H1 (cell line): ENCODE measurements at regions not wholly inside any gene's neighbourhood (a gene's known extent, or its start where the extent isn't known, plus 50 kb on each side); places are given as distances from the start of the nearest gene placed in this dataset.

Source experiments
- CEBPB ChIP-seq: IDR thresholded peaks from 2 replicates; pipeline ENCODE4 v1.6.1; 2012; ENCODE audit warnings: low read depth, low read length
- CHD2 ChIP-seq: IDR thresholded peaks from 2 replicates; pipeline ENCODE4 v1.6.1; 2012; ENCODE audit warnings: low read length, improper control_type of control experiment
- JUN ChIP-seq: IDR thresholded peaks from 2 replicates; pipeline ENCODE4 v1.6.1; 2011; ENCODE audit warnings: low read depth, mild to moderate bottlenecking, improper control_type of control experiment, low read length
- KDM1A ChIP-seq: fragments of 200-600, 300-600 bp; sonication (generic); IDR thresholded peaks from 2 replicates; pipeline ENCODE4 v1.7.1; 2016; ENCODE audit warnings: mild to moderate bottlenecking, low read length, borderline replicate concordance
- KDM5A ChIP-seq: fragments of 200-600 bp; IDR thresholded peaks from 2 replicates; pipeline ENCODE4 v1.7.1; 2012; ENCODE audit warnings: mild to moderate bottlenecking, low read length, inconsistent platforms, mixed read lengths
- SIN3A ChIP-seq, 2 experiments: IDR thresholded peaks in 1 of 2; conservative IDR thresholded peaks in 1 of 2; 2 replicates each; pipeline ENCODE4 v1.6.1; 2011 to 2012; ENCODE audit warnings: low read length in 2 of 2, improper control_type of control experiment in 1 of 2, low read depth in 1 of 2, mild to moderate bottlenecking in 1 of 2
- TAF7 ChIP-seq: optimal IDR thresholded peaks from 2 replicates; pipeline ENCODE3; 2011; ENCODE audit warnings: low read depth, mild to moderate bottlenecking, inconsistent platforms, low read length, moderate library complexity, borderline replicate concordance
- TF ChIP-seq, protein P1 (sequence below): IDR thresholded peaks from 2 replicates; pipeline ENCODE4 v1.6.1; 2011; ENCODE audit warnings: low read depth, mild to moderate bottlenecking, low read length; ENCODE audit not compliant: insufficient read depth

DNA sequence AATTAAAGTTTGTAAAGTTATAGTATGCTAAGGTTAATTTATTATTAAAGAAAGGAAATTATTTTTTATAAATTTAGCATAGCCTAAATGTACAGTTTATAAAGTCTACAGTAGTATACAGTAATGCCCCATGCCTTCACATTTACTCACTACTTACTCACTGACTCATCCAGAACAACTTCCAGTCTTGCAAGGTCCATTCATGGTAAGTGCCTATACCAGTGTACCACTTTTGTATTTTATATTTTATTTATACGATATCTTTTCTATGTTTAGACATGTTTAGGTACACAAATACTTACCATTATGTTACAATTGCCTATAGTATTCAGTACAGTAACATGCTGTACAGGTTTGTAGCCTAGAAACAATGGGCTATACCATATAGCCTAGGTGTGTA is 95.1 kb upstream of the GRIN2B start (continued):
- no peak for TF ChIP-seq CHD2
- no peak for TF ChIP-seq JUN
- no peak for TF ChIP-seq CEBPB
- no peak for TF ChIP-seq SIN3A (conservative IDR thresholded peaks at IDR 0.05 in 1 of 2, IDR thresholded peaks at IDR 0.05 in 1 of 2; ENCODE audit: low read depth in 1 of 2, low read length in 2 of 2)
- no peak for TF ChIP-seq TAF7
- TF ChIP-seq, protein P1, sequence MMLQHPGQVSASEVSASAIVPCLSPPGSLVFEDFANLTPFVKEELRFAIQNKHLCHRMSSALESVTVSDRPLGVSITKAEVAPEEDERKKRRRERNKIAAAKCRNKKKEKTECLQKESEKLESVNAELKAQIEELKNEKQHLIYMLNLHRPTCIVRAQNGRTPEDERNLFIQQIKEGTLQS: no peak
- no peak for TF ChIP-seq KDM1A
- TF ChIP-seq KDM5A: no peak
